HG03135 (cell line): ENCODE measurements at regions not wholly inside any gene's neighbourhood (a gene's known extent, or its start where the extent isn't known, plus 50 kb on each side); places are given as distances from the start of the nearest gene placed in this dataset.
"Not testable (repeated sequence)": the region's sequence is repeated elsewhere in the genome, so short reads cannot be mapped to it uniquely, and the experiment has no call there.

Source experiments
- ATAC-seq: cut with Tn5 transposase; IDR thresholded peaks from one replicate; pipeline ENCODE4 v1.9.1; 2021; ENCODE audit warnings: mild to moderate bottlenecking, moderate library complexity; ENCODE audit not compliant: unreplicated experiment

DNA sequence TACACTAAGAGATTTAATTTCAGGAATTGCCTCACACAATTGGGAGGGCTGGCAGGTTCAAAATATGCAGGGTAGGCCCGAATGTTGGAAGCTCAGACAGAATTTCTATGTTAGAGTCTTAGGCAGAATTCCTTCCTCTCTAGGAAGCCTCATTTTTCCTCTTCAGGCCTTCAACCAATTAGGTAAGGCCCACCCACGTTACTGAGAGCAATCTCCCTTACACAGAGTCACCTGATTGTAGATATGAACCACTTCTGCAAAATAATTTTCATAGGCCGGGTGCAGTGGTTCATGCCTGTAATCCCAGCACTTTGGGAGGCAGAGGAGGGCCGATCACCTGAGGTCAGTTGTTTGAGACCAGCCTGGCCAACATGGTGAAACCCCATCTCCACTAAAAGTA lies 50.2 kb upstream of the HIVEP1 start:
- ATAC-seq: no peak

GRCh38 chr6:11960909-11961779 lies 51.0 kb upstream of the HIVEP1 start:
- no peak for ATAC-seq

DNA sequence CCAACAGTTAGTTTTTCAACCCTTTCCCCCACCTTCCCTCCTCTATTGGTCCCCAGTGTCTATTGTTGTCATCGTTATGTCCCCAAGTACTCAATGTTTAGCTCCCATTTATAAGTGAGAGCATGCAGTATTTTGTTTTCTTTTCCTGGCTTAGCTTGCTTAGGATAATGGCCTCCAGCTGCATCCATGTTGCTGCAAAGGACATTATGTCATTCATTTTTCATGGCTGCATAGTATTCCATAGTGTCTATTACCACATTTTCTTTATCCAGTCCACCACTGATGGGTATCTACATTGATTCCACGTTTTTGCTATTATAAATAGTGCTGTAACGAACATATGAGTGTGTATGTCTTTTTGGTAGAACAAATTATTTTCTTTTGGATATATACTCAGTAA lies 55.3 kb upstream of the HIVEP1 start:
- no peak for ATAC-seq

GRCh38 chr6:11953641-11954040 lies 58.5 kb upstream of the HIVEP1 start:
- ATAC-seq: no peak

DNA sequence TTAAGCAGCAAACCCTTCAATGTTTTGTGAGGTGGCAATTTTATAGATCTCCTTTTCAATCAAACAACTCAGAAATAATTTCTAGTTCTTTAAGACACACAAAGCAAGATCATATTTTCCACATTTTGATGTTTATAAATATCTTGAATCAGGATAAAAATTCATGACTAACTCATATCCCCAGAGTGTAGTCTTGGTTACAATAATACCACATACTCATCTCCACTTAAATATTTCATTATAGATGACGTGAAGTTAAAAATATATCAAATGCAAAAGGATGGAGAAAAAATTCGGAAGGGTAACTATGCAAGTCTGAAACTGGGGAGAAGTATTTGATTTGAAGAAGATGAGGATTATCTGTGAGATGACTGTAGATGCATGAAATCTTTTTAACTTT lies 59.8 kb upstream of the HIVEP1 start:
- no peak for ATAC-seq

DNA sequence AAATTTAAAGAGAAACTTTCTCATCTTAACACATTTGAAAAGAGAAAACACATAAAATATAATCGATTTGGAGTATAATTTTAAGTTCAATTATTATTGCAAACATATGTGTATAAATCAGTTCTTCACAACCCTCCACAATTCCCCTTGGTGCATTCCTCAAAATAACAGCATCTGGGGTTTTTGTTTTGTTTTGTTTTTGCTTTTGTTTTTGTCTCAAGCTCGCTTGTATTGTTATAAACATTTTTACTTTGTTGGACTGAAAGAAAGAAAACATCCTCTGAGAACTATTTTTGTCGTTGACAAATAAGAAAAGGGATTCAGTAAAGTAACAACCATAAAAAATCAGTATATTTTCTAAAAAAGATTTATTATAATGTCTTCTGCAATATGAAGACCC lies 60.2 kb upstream of the HIVEP1 start:
- ATAC-seq: no peak

- ATAC-seq: no peak
These were observed 62.0 kb upstream of the HIVEP1 start for GRCh38 chr6:11950109-11950508.

- no peak for ATAC-seq
These were observed 64.5 kb upstream of the HIVEP1 start for GRCh38 chr6:11947575-11947974.

DNA sequence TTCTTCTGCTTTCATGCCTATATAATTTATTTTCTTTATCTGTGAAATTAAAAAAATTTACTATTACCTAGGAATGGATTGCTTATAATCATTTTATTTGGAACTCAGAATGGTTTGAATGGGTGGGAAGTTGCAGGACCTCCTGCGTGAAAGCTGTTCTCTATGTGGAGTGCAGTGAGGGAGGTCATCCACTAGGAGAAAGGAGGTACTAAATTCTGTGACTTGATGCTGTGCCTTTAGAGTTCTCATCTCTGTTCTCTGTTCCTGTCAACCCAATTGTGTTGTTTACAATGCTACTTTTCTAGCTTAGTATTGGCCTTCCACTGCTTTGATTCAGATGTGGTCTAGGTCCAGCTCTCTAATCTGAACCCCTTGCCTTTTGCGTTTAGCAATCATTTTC lies 65.0 kb upstream of the HIVEP1 start:
- no peak for ATAC-seq

- ATAC-seq: no peak
These were observed 68.0 kb upstream of the HIVEP1 start for GRCh38 chr6:11944111-11944510.

GRCh38 chr6:11943060-11943459 lies 69.1 kb upstream of the HIVEP1 start:
- ATAC-seq: no peak

GRCh38 chr6:11942185-11942864 lies 69.8 kb upstream of the HIVEP1 start:
- ATAC-seq: no peak

DNA sequence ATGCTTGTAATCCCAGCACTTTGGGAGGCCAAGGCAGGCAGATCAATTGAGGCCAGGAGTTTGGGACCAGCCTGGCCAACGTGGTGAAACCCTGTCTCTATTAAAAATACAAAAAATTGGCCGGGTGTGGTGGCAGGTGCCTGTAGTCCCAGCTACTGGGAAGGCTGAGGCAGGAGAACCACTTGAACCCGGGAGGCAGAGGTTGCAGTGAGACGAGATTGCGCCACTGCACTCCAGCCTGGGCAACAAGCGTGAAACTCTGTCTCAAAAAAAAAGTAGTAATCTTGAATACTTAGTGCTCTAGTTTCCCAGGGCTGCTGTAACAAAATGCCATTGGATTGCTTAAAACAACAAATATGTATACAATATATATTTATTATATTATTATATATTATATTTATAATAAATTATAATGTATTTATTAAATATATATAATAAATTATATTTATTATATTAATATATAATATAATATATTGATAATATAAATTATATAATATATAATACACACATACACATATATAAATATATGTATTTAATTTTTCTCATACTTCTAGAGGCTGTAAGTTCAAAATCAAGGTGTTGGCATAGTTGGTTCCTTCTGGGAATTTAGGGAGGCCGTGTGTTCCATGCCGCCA lies 71.5 kb upstream of the HIVEP1 start:
- not testable (repeated sequence) for ATAC-seq

DNA sequence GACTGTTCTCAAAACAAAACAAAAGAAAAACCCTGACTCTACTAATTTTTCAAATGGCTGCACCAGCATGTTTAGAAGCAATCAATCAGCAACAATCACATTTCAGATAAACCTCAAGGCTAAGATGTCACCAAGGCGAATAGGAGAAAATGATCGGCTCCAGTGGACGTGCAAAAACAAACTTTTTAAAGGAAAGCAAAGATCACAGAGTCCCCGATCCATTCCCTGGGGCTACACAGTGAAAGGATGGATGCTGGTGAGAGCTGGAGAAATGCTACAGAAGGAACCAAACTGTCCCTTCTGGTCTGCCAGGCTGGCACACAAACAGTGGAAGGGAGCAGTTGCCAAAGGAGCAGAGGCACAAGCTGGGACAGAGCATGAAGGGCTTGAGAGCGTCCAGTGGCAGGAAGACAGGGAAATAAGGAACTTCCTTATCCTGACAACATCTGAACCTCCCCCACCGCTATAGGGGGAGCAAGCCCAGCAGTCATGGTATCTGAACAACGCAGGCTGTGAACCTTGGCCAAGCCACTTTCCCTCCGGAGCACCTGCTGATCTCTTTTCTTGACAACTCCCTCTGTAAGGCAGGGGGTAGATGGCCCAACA lies 73.7 kb upstream of the HIVEP1 start:
- ATAC-seq: no peak

- no peak for ATAC-seq
These were observed 77.5 kb upstream of the HIVEP1 start for GRCh38 chr6:11934638-11935037.

- ATAC-seq: not testable (repeated sequence)
These were observed 79.2 kb upstream of the HIVEP1 start for GRCh38 chr6:11932892-11933291.

GRCh38 chr6:11931296-11932035 lies 80.6 kb upstream of the HIVEP1 start:
- ATAC-seq: no peak

DNA sequence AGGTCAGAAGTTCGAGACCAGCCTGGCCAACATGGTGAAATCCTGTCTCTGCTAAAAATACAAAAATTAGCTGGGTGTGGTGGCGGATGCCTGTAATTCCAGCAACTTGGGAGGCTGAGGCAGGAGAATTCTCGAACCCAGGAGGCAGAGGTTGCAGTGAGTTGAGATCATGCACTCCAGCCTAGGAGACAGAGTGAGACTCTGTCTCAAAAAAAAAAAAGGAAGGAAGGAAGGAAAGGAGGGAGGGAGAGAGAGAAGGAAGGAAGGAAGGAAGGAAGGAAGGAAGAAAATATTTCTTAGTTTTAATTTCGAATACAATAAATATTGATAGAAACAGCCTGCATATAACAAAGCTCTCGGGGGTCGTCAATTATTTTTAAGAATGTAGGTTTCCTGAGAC lies 81.3 kb upstream of the HIVEP1 start:
- not testable (repeated sequence) for ATAC-seq

DNA sequence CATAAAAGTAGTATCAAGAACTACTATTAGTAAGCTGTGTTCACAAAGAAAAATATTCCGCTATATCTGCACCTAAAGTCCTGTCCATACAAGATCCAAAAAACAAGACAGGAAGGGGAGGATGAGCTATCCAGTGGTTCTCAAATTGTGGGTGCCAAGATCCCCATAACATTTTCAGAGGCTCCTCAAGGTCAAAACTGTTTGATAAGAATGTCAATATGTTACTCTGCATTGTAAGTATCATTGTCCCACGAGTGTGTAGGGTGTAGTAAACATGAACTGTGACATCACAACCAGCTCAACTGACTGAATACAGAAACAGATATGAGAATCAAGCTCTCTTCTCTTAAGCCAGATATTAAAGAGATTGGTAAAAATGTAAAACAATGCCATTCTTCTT lies 81.9 kb upstream of the HIVEP1 start:
- no peak for ATAC-seq

GRCh38 chr6:11929241-11929835 lies 82.8 kb upstream of the HIVEP1 start:
- no peak for ATAC-seq
